H1 (cell line): ENCODE measurements at regions not wholly inside any gene's neighbourhood (a gene's known extent, or its start where the extent isn't known, plus 50 kb on each side); places are given as distances from the start of the nearest gene placed in this dataset.

Experiments used
- CTCF ChIA-PET: fragments of 300-600 bp; sonication (Branson Sonifier 250); formaldehyde crosslinking; loops from one replicate; lab custom pipeline; 2021; ENCODE audit not compliant: partially characterized antibody; lab: Charles Lee
- POLR2A ChIA-PET: fragments of 300-600 bp; sonication (Branson Sonifier 250); formaldehyde crosslinking; loops from one replicate; lab custom pipeline; 2021; ENCODE audit warnings: inconsistent platforms; ENCODE audit not compliant: partially characterized antibody; lab: Charles Lee
- DNase-seq, 2 experiments: peaks; one replicate each; pipeline versions ENCODE4 v3.0.0 to v3.0.0-alpha.2; 2010 to 2022; ENCODE audit warnings: low spot score in 2 of 2, low read depth in 1 of 2, mixed read lengths in 1 of 2
- FAIRE-seq: peaks from 2 replicates; lab custom pipeline; 2011; peaks lifted over from hg19 to GRCh38; lab: Jason Lieb, UNC
- H2AFZ ChIP-seq: 2 replicates; pipeline ENCODE4 v1.8.1; 2012; ENCODE audit warnings: low read length, inconsistent platforms
- H2AK5ac ChIP-seq: 2 replicates; pipeline ENCODE4 v1.6.1; 2013; ENCODE audit warnings: low read depth, low read length
- H2BK120ac ChIP-seq: replicated peaks from 2 replicates; pipeline ENCODE3; 2013; ENCODE audit warnings: low read depth, low read length, inconsistent platforms
- H2BK12ac ChIP-seq: 2 replicates; pipeline ENCODE4 v1.6.1; 2013; ENCODE audit warnings: low read depth, low read length
- H2BK15ac ChIP-seq: 2 replicates; pipeline ENCODE4 v1.6.1; 2013; ENCODE audit warnings: low read length
- H2BK20ac ChIP-seq: 2 replicates; pipeline ENCODE4 v1.6.1; 2013; ENCODE audit warnings: low read length
- H2BK5ac ChIP-seq: 2 replicates; pipeline ENCODE4 v1.6.1; 2013; ENCODE audit warnings: low read depth, low read length
- H3K14ac ChIP-seq: 2 replicates; pipeline ENCODE4 v1.6.1; 2013; ENCODE audit warnings: inconsistent platforms; ENCODE audit not compliant: insufficient read length
- H3K18ac ChIP-seq: 2 replicates; pipeline ENCODE4 v1.6.1; 2013; ENCODE audit warnings: low read length; ENCODE audit errors: extremely low read depth
- H3K23ac ChIP-seq: 2 replicates; pipeline ENCODE4 v1.6.1; 2013; ENCODE audit warnings: inconsistent platforms; ENCODE audit not compliant: insufficient read length
- H3K23me2 ChIP-seq: 2 replicates; pipeline ENCODE4 v1.6.1; 2013; ENCODE audit warnings: low read depth, low read length
- H3K27ac ChIP-seq: 2 replicates; pipeline ENCODE4 v1.6.1; 2011; ENCODE audit warnings: low read depth, low read length, inconsistent platforms
- H3K27me3 ChIP-seq, 4 experiments: replicated peaks in 1 of 4; 1 replicate in 1 of 4; 2 replicates in 3 of 4; pipeline versions ENCODE4 v1.6.1 to v1.8.1; 2011 to 2013; ENCODE audit warnings: low read length in 3 of 4, mild to moderate bottlenecking in 3 of 4, inconsistent platforms in 2 of 4, mixed read lengths in 2 of 4, moderate library complexity in 1 of 4; ENCODE audit not compliant: control insufficient read depth in 3 of 4, insufficient read depth in 3 of 4; ENCODE audit errors: extremely low read depth in 1 of 4
- H3K36me3 ChIP-seq, 4 experiments: 2 replicates each; pipeline versions ENCODE4 v1.6.1 to v1.8.1; 2011 to 2013; ENCODE audit warnings: mild to moderate bottlenecking in 4 of 4, low read length in 3 of 4, moderate library complexity in 2 of 4, control low read depth in 1 of 4, inconsistent platforms in 1 of 4; ENCODE audit not compliant: insufficient read depth in 4 of 4, control insufficient read depth in 2 of 4
- H3K4ac ChIP-seq: replicated peaks from 2 replicates; pipeline ENCODE3; 2013; ENCODE audit warnings: low read length, low read depth, mixed read lengths, inconsistent platforms; ENCODE audit not compliant: insufficient read length
- H3K4me1 ChIP-seq, 4 experiments: replicated peaks in 1 of 4; 1 replicate in 1 of 4; 2 replicates in 3 of 4; pipeline versions ENCODE4 v1.6.1 to v1.8.1; 2011 to 2013; ENCODE audit warnings: low read length in 3 of 4, inconsistent platforms in 2 of 4, mixed read lengths in 1 of 4; ENCODE audit not compliant: insufficient read depth in 4 of 4, control insufficient read depth in 3 of 4
- H3K4me2 ChIP-seq, 2 experiments: 2 replicates each; pipeline versions ENCODE4 v1.6.1 to v1.8.1; 2011 to 2013; ENCODE audit warnings: low read depth in 2 of 2, low read length in 2 of 2, control low read depth in 1 of 2, inconsistent platforms in 1 of 2, mild to moderate bottlenecking in 1 of 2; ENCODE audit not compliant: insufficient read depth in 1 of 2
- H3K4me3 ChIP-seq, 4 experiments: fragments of 200-600, 300-600 bp in 1 of 4; sonication (generic), shearing (Covaris generic), sonication (Bioruptor Twin) in 1 of 4; 2 replicates each; pipeline versions ENCODE4 v1.5.1 to v1.8.1; 2011 to 2016; ENCODE audit warnings: low read length in 4 of 4, low read depth in 3 of 4, control low read depth in 2 of 4, inconsistent platforms in 2 of 4, mild to moderate bottlenecking in 2 of 4, mixed read lengths in 1 of 4, moderate library complexity in 1 of 4; ENCODE audit not compliant: insufficient read depth in 2 of 4; ENCODE audit errors: extremely low read depth in 1 of 4
- H3K56ac ChIP-seq: replicated peaks from 2 replicates; pipeline ENCODE3; 2013; ENCODE audit warnings: low read depth, mild to moderate bottlenecking, mixed read lengths, low read length, inconsistent platforms; ENCODE audit not compliant: insufficient read length
- H3K79me1 ChIP-seq: 2 replicates; pipeline ENCODE4 v1.6.1; 2013; ENCODE audit warnings: low read depth, low read length, control low read depth
- H3K79me2 ChIP-seq, 2 experiments: 2 replicates each; pipeline versions ENCODE4 v1.6.1 to v1.8.1; 2012 to 2013; ENCODE audit warnings: low read length in 2 of 2, mild to moderate bottlenecking in 2 of 2, inconsistent platforms in 1 of 2; ENCODE audit not compliant: insufficient read depth in 2 of 2, control insufficient read depth in 1 of 2
- H3K9ac ChIP-seq, 4 experiments: replicated peaks in 1 of 4; 1 replicate in 1 of 4; 2 replicates in 3 of 4; pipeline versions ENCODE4 v1.6.1 to v1.8.1; 2011 to 2013; ENCODE audit warnings: low read depth in 3 of 4, low read length in 3 of 4, control low read depth in 2 of 4, mild to moderate bottlenecking in 2 of 4, moderate library complexity in 2 of 4, inconsistent platforms in 1 of 4; ENCODE audit errors: extremely low read depth in 1 of 4
- H3K9me3 ChIP-seq, 2 experiments: 2 replicates each; pipeline versions ENCODE4 v1.6.1 to v1.8.1; 2012 to 2013; ENCODE audit warnings: mild to moderate bottlenecking in 2 of 2, moderate library complexity in 2 of 2, control low read depth in 1 of 2, inconsistent platforms in 1 of 2, low read depth in 1 of 2, low read length in 1 of 2, mixed read lengths in 1 of 2; ENCODE audit not compliant: insufficient read depth in 2 of 2
- H4K20me1 ChIP-seq, 2 experiments: replicated peaks in 1 of 2; 2 replicates each; pipeline versions ENCODE3 to v1.8.1; 2011 to 2013; ENCODE audit warnings: inconsistent platforms in 2 of 2, low read length in 2 of 2, mild to moderate bottlenecking in 1 of 2; ENCODE audit not compliant: insufficient read depth in 2 of 2, control insufficient read depth in 1 of 2
- H4K5ac ChIP-seq: 2 replicates; pipeline ENCODE4 v1.6.1; 2013; ENCODE audit warnings: low read length, low read depth, mixed read lengths, inconsistent platforms; ENCODE audit not compliant: insufficient read length
- H4K8ac ChIP-seq: 2 replicates; pipeline ENCODE4 v1.8.0; 2013; ENCODE audit warnings: mild to moderate bottlenecking, moderate library complexity, low read length, inconsistent platforms; ENCODE audit not compliant: insufficient read depth; ENCODE audit errors: extremely low read depth
- H4K91ac ChIP-seq: replicated peaks from 2 replicates; pipeline ENCODE3; 2013; ENCODE audit warnings: low read length, mixed read lengths, inconsistent platforms; ENCODE audit not compliant: insufficient read length
- WGBS, 2 experiments: shearing (Covaris generic) in 1 of 2; methylation state at CpG; one replicate each; pipeline versions ENCODE4 v1.1.6 to v1.1.7; 2013 to 2015; ENCODE audit warnings: low lambda C conversion rate in 2 of 2, mixed read lengths in 2 of 2, inconsistent platforms in 1 of 2, low coverage in 1 of 2, missing lambda C conversion rate in 1 of 2; ENCODE audit not compliant: insufficient replicate concordance in 2 of 2, insufficient coverage in 1 of 2, insufficient read length in 1 of 2; ENCODE audit errors: extremely low coverage in 1 of 2, missing lambda C conversion rate in 1 of 2; 5-methylcytosine and 5-hydroxymethylcytosine counted together

DNA sequence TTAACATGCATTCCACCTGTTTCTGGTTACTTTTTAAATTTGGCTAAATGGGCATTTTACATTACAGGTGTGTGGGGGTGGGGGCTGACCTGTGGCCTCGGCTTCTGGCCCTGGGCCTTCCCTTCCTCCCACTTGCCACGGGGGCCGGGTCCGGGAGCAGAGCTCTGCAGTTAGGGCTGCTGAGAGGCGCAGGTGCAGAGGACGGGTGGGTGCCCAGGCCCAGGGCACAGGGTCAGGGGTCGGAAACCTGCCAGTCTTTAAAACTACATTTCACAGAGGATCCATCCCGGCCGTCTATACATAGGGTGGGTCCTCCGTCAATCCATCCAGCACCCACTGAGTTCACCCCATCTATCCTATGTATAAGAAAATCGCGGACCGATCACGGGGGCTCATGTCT is 106.5 kb upstream of the INSIG1 start:
- Histone ChIP-seq H3K4ac (no peak overlapping the region), H4K20me1 (no peaks in the 10 kb centered on the region), H4K91ac (no peak overlapping the region), H4K8ac (no peak overlapping the region), H3K36me3 (no peaks in the 10 kb centered on the region), H2BK120ac (no peak overlapping the region), H3K4me3 (no peak overlapping the region), H3K9ac (no peak overlapping the region), H3K18ac (no peak overlapping the region), H3K4me2 (no peak overlapping the region), H3K79me1 (no peaks in the 10 kb centered on the region), H2BK12ac (no peak overlapping the region), H2BK5ac (no peak overlapping the region), H3K27me3 (peaks cover 0 to 3% (median 0%) of the 10 kb centered on the region in 4 experiments; a peak in 1 of 7 replicates), H3K23ac (no peak overlapping the region), H4K5ac (no peak overlapping the region), H2BK20ac (no peak overlapping the region), H3K14ac (no peak overlapping the region), H3K4me1 (no peaks in the 10 kb centered on the region; a peak in 1 of 7 replicates), H3K27ac (no peak overlapping the region), H3K9me3 (peaks cover 10 to 15% of the 10 kb centered on the region in 2 experiments), H2BK15ac (no peak overlapping the region), H2AK5ac (no peak overlapping the region), H2AFZ (no peak overlapping the region), H3K23me2 (no peaks in the 10 kb centered on the region), H3K79me2 (no peaks in the 10 kb centered on the region), H3K56ac (no peak overlapping the region)
- FAIRE-seq (no peak), DNase-seq (no peak)
- 80% methylated on average over 13 of the region's 14 CpGs; no CpG with 5 or more reads in 1 of the 2 experiments for WGBS, 2 experiments
- ChIA-PET POLR2A (no interaction called here), CTCF (interaction anchor here (0.9 to 3.2 kb wide), 15 partner anchors 9 to 169 kb away, joined by 3 to 22 read pairs (median 8); no protein-coding TSS in a partner anchor)
